Suprapubic skin (tissue), 4 donors: ENCODE measurements at regions not wholly inside any gene's neighbourhood (a gene's known extent, or its start where the extent isn't known, plus 50 kb on each side); places are given as distances from the start of the nearest gene placed in this dataset.

Experiments
- CTCF ChIP-seq, 2 donors: fragments of 200-600 bp in 1 of 2; fragments of 450-650 bp in 1 of 2; sonication (generic) in 1 of 2; IDR thresholded peaks; one replicate each; pipeline ENCODE4 v1.5.1; 2016 to 2019; ENCODE audit warnings: antibody characterized with exemption in 2 of 2, mild to moderate bottlenecking in 1 of 2, moderate library complexity in 1 of 2
- POLR2A ChIP-seq, 2 donors: fragments of 450-650 bp; IDR thresholded peaks; one replicate each; pipeline ENCODE4 v1.6.1; 2017; ENCODE audit warnings: antibody characterized with exemption in 2 of 2, mild to moderate bottlenecking in 2 of 2, moderate library complexity in 2 of 2
- POLR2AphosphoS5 ChIP-seq, 3 donors: sonication (generic); formaldehyde crosslinking; IDR thresholded peaks; one replicate each; pipeline ENCODE4 v1.6.1; 2017; ENCODE audit warnings: antibody characterized with exemption in 3 of 3

- no peak for TF ChIP-seq CTCF (IDR thresholded peaks at IDR 0.05)
- TF ChIP-seq POLR2AphosphoS5 (IDR thresholded peaks at IDR 0.05): no peak
- TF ChIP-seq POLR2A (IDR thresholded peaks at IDR 0.05): no peak
Observed at GRCh38 chr17:77464988-77465357, 324.2 kb downstream of the SEC14L1 start.
